HK-2 (cell line): ENCODE measurements at regions not wholly inside any gene's neighbourhood (a gene's known extent, or its start where the extent isn't known, plus 50 kb on each side); places are given as distances from the start of the nearest gene placed in this dataset.
"Not testable (repeated sequence)": the region's sequence is repeated elsewhere in the genome, so short reads cannot be mapped to it uniquely, and the experiment has no call there.

Source experiments
- DNase-seq: peaks from one replicate; pipeline ENCODE4 v3.0.0-alpha.2; 2018; ENCODE audit not compliant: unreplicated experiment

- no peak for DNase-seq
These were observed 121.8 kb upstream of the DNAJC10 start for GRCh38 chr2:182594286-182594685.

- no peak for DNase-seq
These were observed 120.4 kb upstream of the DNAJC10 start for GRCh38 chr2:182595650-182596049.

GRCh38 chr2:182597570-182598295 is 118.3 kb upstream of the DNAJC10 start:
- DNase-seq: no peak

GRCh38 chr2:182598626-182599025 is 117.4 kb upstream of the DNAJC10 start:
- no peak for DNase-seq

- no peak for DNase-seq
These were observed 110.9 kb upstream of the DNAJC10 start for GRCh38 chr2:182605166-182605565.

GRCh38 chr2:182606728-182607681 is 109.1 kb upstream of the DNAJC10 start:
- DNase-seq: no peak

- DNase-seq: no peak
These were observed 107.7 kb upstream of the DNAJC10 start for GRCh38 chr2:182608181-182608845.

GRCh38 chr2:182609005-182609404 is 107.1 kb upstream of the DNAJC10 start:
- DNase-seq: not testable (repeated sequence)

GRCh38 chr2:182610231-182610630 is 105.8 kb upstream of the DNAJC10 start:
- DNase-seq: no peak

GRCh38 chr2:182611009-182611408 is 105.0 kb upstream of the DNAJC10 start:
- DNase-seq: no peak

- no peak for DNase-seq
These were observed 101.0 kb upstream of the DNAJC10 start for GRCh38 chr2:182615036-182615435.

GRCh38 chr2:182616471-182617393 is 99.3 kb upstream of the DNAJC10 start:
- DNase-seq: no peak

GRCh38 chr2:182618672-182619079 is 97.4 kb upstream of the DNAJC10 start:
- DNase-seq: no peak

GRCh38 chr2:182619276-182619675 is 96.8 kb upstream of the DNAJC10 start:
- no peak for DNase-seq

- no peak for DNase-seq
These were observed 94.9 kb upstream of the DNAJC10 start for GRCh38 chr2:182621191-182621590.

- DNase-seq: no peak
These were observed 94.2 kb upstream of the DNAJC10 start for GRCh38 chr2:182621810-182622209.

GRCh38 chr2:182622231-182622630 is 93.8 kb upstream of the DNAJC10 start:
- DNase-seq: no peak

GRCh38 chr2:182625814-182626213 is 90.2 kb upstream of the DNAJC10 start:
- DNase-seq: no peak

- no peak for DNase-seq
These were observed 87.1 kb upstream of the DNAJC10 start for GRCh38 chr2:182628916-182629315.

- no peak for DNase-seq
These were observed 85.8 kb upstream of the DNAJC10 start for GRCh38 chr2:182630207-182630606.

- DNase-seq: no peak
These were observed 84.8 kb upstream of the DNAJC10 start for GRCh38 chr2:182631299-182631698.
